SW480 (cell line): ENCODE measurements at regions not wholly inside any gene's neighbourhood (a gene's known extent, or its start where the extent isn't known, plus 50 kb on each side); places are given as distances from the start of the nearest gene placed in this dataset.
"Not testable (repeated sequence)": the region's sequence is repeated elsewhere in the genome, so short reads cannot be mapped to it uniquely, and the experiment has no call there.

Source experiments
- DNase-seq: peaks from one replicate; pipeline ENCODE4 v3.0.0-alpha.2; 2016; ENCODE audit warnings: low spot score

GRCh38 chr1:5634893-5635292, 357.3 kb downstream of the NPHP4 start:
- DNase-seq = no peak

DNA sequence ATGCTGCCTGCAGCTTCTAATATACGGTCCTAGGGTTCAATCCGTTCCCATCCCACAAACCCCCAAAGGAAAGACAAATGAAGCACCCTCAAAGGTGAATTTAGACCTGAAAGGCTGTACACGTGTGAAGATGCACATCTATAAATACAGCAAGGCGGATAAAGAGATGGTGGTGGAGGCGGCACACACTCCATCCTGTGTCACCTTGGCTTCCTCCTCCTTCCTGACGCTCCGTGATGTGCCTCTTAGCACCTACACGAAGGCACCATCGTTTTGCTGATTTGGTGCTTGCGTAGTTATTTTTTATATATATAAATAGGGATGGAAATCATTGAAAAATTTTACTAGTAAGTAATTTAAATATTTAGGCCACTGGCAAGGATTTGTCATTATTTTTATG, 359.4 kb downstream of the NPHP4 start:
- DNase-seq = no peak

DNA sequence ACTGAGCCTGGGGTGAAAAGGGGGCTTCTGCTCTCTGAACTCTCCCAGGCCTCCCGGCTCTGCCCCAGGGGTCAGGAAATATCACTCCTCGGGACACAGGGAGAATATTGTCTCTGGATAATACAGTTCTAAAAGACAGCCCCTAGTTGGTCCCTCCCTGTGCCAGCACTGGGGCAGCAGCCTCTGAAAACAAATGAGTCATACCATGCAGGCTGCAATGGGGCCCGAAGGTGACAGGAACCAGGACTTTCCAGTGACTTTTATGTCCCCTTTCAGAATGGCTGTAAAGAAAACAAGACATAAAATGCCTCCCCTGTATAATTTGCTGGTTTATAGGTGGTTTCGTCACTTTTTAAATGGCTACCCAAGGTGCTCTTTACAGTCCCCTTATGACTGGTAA, 360.0 kb downstream of the NPHP4 start:
- DNase-seq = peak; percentile 52

DNA sequence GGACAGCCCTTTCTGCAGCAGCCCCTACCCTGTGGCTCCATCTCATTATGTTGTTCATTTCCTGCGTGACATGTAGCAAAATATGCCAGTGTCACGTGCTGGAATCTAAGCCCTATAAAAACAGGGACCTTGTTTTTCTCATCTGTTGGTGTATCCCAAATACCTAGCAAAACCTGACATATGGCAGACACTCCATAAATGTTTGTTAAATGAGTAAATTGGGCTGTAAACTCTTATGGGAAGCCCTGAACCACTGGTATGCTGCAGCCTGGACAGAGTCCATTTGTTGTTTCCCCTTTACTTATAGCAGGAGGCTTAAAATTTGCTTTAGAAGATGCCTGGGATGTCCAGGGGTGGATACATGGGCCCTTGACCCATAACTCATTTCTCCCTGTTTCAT, 363.8 kb downstream of the NPHP4 start:
- no peak for DNase-seq

DNA sequence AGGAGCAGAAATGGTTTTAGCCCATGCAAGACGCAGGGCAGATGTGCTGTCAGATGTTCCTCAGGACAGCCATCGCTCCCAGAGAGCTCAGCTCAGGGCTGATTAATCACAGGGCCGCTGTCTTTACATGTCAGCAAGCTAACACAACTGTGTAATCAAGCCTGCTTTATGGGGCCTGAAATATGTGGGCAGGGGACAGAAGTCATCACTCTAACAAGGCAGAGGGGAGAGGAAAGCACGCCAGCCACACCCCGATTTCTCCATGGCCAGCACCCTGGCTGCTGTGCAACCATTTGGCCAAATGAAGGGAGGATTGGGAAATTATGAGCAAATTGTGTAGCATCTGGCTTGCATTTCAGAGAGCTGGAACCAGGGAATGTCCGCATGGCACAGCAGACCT, 368.8 kb downstream of the NPHP4 start:
- no peak for DNase-seq

- DNase-seq = no peak
Measured at GRCh38 chr1:5622412-5622811, 369.8 kb downstream of the NPHP4 start.

GRCh38 chr1:5621692-5622091, 370.5 kb downstream of the NPHP4 start:
- no peak for DNase-seq

DNA sequence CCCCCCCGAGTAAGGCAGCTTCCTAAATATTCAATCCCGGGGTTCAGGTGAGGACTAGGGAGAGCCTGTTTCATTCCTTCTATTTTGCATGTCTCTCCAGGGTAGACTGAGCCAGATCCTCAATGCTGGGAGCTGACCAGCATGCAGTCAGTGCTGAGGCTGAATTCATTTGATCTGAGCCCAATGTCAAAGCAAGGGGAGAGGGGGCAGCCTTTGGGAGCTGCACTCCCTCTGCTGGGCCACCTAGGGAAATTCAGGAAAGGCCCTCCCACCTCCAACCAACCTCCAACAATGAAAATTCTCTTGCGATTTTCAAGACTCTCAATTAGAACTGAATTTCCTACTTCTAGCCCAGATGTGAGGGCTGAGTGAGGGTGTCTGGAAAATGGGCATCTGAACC, 371.2 kb downstream of the NPHP4 start:
- peak; percentile 53 for DNase-seq

DNA sequence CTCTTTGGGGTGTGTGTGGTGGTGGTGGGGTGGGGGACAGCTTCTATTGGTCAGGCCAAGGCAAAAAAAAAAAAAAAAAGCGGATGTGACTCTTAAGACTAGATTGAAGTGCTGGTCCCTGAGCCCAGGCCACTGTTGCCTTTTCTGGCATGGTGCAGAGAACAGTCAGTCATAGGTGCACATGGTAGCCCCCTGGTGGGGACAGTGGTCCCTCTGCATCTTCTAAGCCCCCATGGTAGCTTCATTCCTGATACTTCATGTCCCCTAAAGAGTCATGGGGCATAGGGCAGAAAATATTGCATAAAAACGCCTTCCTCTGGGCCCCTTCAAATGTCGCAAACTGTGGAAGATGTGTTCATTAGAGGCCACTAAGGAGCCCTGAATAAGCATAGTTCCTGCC, 371.8 kb downstream of the NPHP4 start:
- no peak for DNase-seq

DNA sequence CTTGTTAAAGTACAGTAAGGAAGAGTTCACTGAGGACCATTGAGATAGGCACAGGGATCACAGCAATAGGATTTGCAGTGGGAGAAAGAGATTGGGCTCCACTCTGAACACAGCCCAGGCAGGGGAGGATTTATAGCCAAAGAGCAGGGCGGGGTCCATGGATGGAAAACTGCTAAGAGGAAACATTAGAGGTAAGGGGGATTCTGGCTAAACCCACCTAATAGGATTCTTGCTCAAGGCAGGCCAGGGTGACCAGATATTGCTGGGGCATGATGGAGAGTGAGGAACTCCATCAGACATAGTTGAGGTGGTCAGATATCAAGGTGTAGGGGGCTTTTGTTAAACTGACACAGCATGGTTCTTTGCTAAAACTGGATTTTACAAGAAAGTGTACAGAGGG, 372.8 kb downstream of the NPHP4 start:
- no peak for DNase-seq

GRCh38 chr1:5617546-5617945, 374.7 kb downstream of the NPHP4 start:
- DNase-seq = no peak

DNA sequence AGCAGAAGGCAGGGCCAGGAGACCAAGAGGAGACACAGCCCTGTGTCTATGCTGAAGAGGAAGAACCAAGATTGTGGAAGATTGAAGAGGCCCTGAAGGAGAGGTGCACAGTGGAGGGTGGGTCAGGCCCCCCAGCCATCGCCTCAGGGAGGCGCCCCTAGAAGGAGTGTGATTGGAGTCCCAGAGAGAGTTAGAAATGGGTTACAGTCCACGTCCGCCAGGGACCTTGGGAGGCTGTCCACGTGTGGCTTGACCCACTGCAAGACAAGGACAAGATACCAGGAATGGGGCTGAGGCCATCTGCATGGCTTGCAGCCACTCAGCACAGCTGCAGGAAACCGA, 375.1 kb downstream of the NPHP4 start:
- DNase-seq = no peak

- DNase-seq = no peak
Measured at GRCh38 chr1:5616366-5617178, 375.7 kb downstream of the NPHP4 start.

DNA sequence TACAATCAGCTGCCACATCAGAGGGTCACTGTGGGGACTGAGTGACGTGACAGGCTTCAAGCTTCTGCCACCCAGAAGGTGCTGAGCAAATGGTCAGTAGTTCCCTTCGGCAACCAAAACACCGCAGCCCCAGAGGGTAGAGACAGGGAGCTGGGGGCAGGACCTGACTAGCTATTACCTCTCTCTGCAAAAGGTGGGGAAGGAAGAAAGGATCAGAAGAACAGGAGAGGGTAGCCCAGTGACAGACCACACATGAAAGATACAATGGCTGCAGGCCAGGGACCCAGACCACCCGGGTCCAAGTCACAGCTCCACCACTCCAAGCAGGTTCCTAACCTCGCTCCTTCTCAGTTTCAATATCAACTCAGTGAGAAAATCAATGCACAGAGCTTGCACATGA, 377.1 kb downstream of the NPHP4 start:
- DNase-seq = no peak

GRCh38 chr1:5613900-5614299, 378.3 kb downstream of the NPHP4 start:
- DNase-seq = no peak

- DNase-seq = peak; percentile 63
Measured at GRCh38 chr1:5611851-5612250, 380.4 kb downstream of the NPHP4 start.

DNA sequence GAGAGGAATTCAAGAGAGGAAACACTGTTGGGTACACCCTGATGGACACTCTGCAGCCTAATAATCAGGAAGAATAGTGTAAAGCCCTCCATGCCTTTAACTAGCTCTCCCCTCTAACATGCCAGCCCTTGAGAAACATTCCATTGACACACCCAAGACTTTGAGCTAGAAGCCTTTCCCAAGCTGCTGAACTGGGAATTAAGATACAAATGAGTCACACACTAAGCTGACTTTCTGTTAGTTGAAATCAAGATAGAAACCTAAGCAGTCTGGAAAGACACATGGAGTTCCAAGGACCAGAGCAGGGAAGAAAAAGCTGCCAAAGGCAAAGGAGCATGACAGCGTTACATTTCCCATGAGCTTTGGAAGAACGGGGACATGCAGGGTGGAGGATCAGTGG, 380.8 kb downstream of the NPHP4 start:
- DNase-seq = peak; percentile 35

DNA sequence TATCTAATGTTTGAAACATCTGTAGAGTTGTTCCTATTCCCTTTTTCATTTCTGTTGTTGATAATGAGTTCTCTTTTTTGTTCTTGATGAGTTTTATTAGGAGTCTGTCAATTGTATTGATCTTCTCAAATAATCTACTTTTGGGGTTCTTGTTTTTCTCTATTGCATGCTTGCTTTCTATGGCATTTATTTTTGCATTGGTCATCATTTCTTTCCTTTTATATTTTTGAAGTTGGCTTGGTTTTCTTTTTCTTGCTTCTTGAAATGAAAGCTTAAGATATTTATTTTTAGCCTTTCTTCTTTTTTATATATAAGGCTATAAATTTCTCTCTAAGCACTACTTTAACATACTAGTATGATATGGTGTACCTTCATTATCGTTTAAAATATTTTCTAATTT, 381.8 kb downstream of the NPHP4 start:
- no peak for DNase-seq

- DNase-seq = no peak
Measured at GRCh38 chr1:5603353-5604104, 388.7 kb downstream of the NPHP4 start.

GRCh38 chr1:5602718-5603117, 389.5 kb downstream of the NPHP4 start:
- DNase-seq = not testable (repeated sequence)

- no peak for DNase-seq
Measured at GRCh38 chr1:5601516-5601915, 390.7 kb downstream of the NPHP4 start.

DNA sequence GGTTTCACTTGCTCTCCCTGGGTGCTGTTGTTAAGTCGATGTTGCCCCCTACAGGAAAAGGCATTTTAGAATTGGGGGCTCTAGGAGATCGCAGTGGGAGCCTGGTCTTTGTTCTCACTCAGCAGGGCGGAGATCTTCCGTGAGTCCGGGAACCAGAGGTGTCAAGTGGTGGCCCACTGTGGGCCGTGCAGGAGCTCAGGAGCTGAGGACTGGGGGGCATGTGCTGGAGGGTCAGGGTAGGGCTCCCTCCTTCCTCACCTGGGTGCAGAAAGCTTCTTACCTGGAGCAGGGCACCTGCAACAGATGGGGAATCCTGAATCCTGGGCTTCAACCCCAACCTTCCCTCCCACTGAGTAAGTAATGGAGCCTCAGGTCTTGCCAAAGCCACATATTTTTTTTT, 392.7 kb downstream of the NPHP4 start:
- DNase-seq = no peak

DNA sequence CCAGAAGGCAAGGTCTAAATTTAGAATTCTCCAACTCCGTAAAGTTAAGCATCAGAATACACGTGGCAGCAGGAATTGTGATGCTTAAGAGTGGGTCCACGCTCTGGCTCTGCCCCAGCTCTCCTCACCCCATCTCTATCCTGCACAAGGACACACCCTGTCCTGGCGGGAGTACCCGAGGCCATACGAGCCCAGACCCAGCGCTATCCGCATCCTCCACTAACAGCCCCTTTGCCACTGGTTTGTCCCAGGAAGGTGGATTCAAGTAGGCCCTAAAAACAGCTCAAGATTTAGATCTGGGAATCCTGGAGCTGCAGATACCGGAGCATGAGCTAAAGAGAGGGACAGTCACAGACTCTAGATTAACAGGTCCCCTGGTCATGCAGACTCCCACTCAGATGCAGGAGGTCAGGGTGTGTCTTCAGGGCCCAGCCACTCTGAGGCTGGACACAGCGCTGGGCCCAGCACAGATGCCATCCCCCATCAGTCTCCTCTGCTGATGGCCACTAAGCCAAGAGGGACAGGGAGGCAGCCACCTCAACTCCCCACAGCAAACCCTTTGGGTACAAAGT, 393.3 kb downstream of the NPHP4 start:
- no peak for DNase-seq
